ENCODE measurements at regions not wholly inside any gene's neighbourhood (a gene's known extent, or its start where the extent isn't known, plus 50 kb on each side); places are given as distances from the start of the nearest gene placed in this dataset.
"Not testable (repeated sequence)": the region's sequence is repeated elsewhere in the genome, so short reads cannot be mapped to it uniquely, and the experiment has no call there.

GRCh38 chr1:157352216-157352615 lies 200.1 kb downstream of the FCRL5 start:
- BruUV-seq (replicated peaks), result no TSS peak
- POLR2A ChIA-PET, result no interaction called here

GRCh38 chr1:157351800-157352199 lies 200.5 kb downstream of the FCRL5 start:
- BruUV-seq (replicated peaks); H3K9ac ChIP-seq (ENCODE audit: low read length); H3K36me3 ChIP-seq (ENCODE audit: control insufficient read depth in 1 of 2, insufficient read depth in 2 of 2, low read length in 2 of 2); H3K79me2 ChIP-seq (ENCODE audit: insufficient read depth, low read length); H3K4me1 ChIP-seq (ENCODE audit: control insufficient read depth in 1 of 2, insufficient read depth in 2 of 2, low read length in 2 of 2); H2AFZ ChIP-seq (ENCODE audit: low read depth, low read length, poor library complexity, severe bottlenecking); H3K4me3 ChIP-seq (replicated peaks in 1 of 2; ENCODE audit: low read depth in 1 of 2, low read length in 2 of 2); DNase-seq (ENCODE audit: low read depth, low spot score); H3K27ac ChIP-seq (ENCODE audit: low read depth, low read length); H3K4me2 ChIP-seq (ENCODE audit: low read length); ATAC-seq; RAD21 ChIA-PET (ENCODE audit: low non-redundant PET in 1 of 2, low total read pairs in 2 of 2, uncharacterized antibody in 2 of 2, unreplicated experiment in 2 of 2); H4K20me1 ChIP-seq (ENCODE audit: insufficient read depth); H3K9me3 ChIP-seq (ENCODE audit: control insufficient read depth in 1 of 2, insufficient read depth in 1 of 2, low read depth in 1 of 2, low read length in 2 of 2); H3K9me2 ChIP-seq (ENCODE audit: insufficient read depth); intact Hi-C loops (cut with micrococcal nuclease); POLR2A ChIA-PET: not testable (repeated sequence)
- peaks cover 60% of the 10 kb centered on the region for H3K27me3 ChIP-seq (ENCODE audit: insufficient read depth, low read length)
- CTCF ChIA-PET, result interaction anchor here (1.9 kb wide), 1 partner anchor 12 kb away, joined by 5 read pairs; no protein-coding TSS in a partner anchor

More at GRCh38 chr1:157352216-157352615, 200.1 kb downstream of the FCRL5 start:
- Histone ChIP-seq H3K27me3 (ENCODE audit: insufficient read depth, low read length) (peaks cover 59% of the 10 kb centered on the region), H2AFZ (ENCODE audit: low read depth, low read length, poor library complexity, severe bottlenecking) (no peak overlapping the region), H3K4me3 (replicated peaks in 1 of 2; ENCODE audit: low read depth in 1 of 2, low read length in 2 of 2) (no peak overlapping the region), H3K27ac (ENCODE audit: low read depth, low read length) (no peak overlapping the region), H4K20me1 (ENCODE audit: insufficient read depth) (no peaks in the 10 kb centered on the region), H3K4me1 (ENCODE audit: control insufficient read depth in 1 of 2, insufficient read depth in 2 of 2, low read length in 2 of 2) (no peaks in the 10 kb centered on the region), H3K9me2 (ENCODE audit: insufficient read depth) (no peaks in the 10 kb centered on the region), H3K9me3 (ENCODE audit: control insufficient read depth in 1 of 2, insufficient read depth in 1 of 2, low read depth in 1 of 2, low read length in 2 of 2) (no peaks in the 10 kb centered on the region), H3K4me2 (ENCODE audit: low read length) (no peak overlapping the region), H3K79me2 (ENCODE audit: insufficient read depth, low read length) (no peaks in the 10 kb centered on the region), H3K36me3 (ENCODE audit: control insufficient read depth in 1 of 2, insufficient read depth in 2 of 2, low read length in 2 of 2) (no peaks in the 10 kb centered on the region), H3K9ac (ENCODE audit: low read length) (no peak overlapping the region)
- no peak for TF ChIP-seq YY1 (IDR thresholded peaks at IDR 0.05; ENCODE audit: extremely low read depth, insufficient replicate concordance, low read depth, low read length)
- ChIA-PET RAD21 (ENCODE audit: low non-redundant PET in 1 of 2, low total read pairs in 2 of 2, uncharacterized antibody in 2 of 2, unreplicated experiment in 2 of 2) (no interaction called here), CTCF (interaction anchor here (1.9 kb wide), 1 partner anchor 11 kb away, joined by 5 read pairs; no protein-coding TSS in a partner anchor)
- ATAC-seq, result no peak
- intact Hi-C loops (cut with micrococcal nuclease), result no loop called here
- no peak for DNase-seq (ENCODE audit: low read depth, low spot score)
